ENCODE measurements at regions not wholly inside any gene's neighbourhood (a gene's known extent, or its start where the extent isn't known, plus 50 kb on each side); places are given as distances from the start of the nearest gene placed in this dataset.

DNA sequence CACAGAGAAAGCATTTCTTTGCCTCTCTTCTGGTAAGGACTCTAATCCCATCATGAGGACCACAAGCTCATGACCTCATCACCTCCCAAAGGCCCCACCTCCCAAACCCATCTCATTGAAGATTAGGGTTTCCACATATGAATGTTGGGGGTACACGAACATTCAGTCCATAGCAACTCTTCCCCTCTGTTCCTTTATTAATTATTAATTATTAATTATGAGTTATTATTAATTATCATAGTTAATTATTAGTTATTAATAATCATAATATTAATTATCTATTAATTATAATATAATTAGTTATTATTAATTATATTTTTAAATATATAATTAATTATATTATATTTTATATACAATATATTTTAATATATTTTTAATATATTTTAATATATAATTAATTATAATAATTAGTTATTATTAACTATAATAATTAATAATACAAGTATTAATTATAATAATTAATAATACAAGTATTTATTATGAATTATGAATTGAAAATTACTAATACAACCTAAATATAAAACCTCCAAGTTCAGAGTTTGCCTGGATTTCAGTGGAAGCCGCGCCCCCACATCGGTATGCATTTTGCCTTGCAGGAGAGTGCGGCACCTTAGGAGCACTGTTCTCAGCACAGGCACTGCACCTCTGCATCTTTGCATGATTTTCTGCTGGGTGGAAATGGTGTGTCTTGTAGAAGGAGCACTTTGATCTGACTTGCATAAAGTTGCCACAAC is 128.0 kb upstream of the FGF3 start (continued):
- TF ChIP-seq, protein P1, sequence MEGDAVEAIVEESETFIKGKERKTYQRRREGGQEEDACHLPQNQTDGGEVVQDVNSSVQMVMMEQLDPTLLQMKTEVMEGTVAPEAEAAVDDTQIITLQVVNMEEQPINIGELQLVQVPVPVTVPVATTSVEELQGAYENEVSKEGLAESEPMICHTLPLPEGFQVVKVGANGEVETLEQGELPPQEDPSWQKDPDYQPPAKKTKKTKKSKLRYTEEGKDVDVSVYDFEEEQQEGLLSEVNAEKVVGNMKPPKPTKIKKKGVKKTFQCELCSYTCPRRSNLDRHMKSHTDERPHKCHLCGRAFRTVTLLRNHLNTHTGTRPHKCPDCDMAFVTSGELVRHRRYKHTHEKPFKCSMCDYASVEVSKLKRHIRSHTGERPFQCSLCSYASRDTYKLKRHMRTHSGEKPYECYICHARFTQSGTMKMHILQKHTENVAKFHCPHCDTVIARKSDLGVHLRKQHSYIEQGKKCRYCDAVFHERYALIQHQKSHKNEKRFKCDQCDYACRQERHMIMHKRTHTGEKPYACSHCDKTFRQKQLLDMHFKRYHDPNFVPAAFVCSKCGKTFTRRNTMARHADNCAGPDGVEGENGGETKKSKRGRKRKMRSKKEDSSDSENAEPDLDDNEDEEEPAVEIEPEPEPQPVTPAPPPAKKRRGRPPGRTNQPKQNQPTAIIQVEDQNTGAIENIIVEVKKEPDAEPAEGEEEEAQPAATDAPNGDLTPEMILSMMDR (IDR thresholded peaks at IDR 0.05; ENCODE audit: control extremely low read depth in 1 of 3, insufficient read depth in 1 of 3, low read depth in 1 of 3, low read length in 3 of 3) = no peak
- TF ChIP-seq, protein P2, sequence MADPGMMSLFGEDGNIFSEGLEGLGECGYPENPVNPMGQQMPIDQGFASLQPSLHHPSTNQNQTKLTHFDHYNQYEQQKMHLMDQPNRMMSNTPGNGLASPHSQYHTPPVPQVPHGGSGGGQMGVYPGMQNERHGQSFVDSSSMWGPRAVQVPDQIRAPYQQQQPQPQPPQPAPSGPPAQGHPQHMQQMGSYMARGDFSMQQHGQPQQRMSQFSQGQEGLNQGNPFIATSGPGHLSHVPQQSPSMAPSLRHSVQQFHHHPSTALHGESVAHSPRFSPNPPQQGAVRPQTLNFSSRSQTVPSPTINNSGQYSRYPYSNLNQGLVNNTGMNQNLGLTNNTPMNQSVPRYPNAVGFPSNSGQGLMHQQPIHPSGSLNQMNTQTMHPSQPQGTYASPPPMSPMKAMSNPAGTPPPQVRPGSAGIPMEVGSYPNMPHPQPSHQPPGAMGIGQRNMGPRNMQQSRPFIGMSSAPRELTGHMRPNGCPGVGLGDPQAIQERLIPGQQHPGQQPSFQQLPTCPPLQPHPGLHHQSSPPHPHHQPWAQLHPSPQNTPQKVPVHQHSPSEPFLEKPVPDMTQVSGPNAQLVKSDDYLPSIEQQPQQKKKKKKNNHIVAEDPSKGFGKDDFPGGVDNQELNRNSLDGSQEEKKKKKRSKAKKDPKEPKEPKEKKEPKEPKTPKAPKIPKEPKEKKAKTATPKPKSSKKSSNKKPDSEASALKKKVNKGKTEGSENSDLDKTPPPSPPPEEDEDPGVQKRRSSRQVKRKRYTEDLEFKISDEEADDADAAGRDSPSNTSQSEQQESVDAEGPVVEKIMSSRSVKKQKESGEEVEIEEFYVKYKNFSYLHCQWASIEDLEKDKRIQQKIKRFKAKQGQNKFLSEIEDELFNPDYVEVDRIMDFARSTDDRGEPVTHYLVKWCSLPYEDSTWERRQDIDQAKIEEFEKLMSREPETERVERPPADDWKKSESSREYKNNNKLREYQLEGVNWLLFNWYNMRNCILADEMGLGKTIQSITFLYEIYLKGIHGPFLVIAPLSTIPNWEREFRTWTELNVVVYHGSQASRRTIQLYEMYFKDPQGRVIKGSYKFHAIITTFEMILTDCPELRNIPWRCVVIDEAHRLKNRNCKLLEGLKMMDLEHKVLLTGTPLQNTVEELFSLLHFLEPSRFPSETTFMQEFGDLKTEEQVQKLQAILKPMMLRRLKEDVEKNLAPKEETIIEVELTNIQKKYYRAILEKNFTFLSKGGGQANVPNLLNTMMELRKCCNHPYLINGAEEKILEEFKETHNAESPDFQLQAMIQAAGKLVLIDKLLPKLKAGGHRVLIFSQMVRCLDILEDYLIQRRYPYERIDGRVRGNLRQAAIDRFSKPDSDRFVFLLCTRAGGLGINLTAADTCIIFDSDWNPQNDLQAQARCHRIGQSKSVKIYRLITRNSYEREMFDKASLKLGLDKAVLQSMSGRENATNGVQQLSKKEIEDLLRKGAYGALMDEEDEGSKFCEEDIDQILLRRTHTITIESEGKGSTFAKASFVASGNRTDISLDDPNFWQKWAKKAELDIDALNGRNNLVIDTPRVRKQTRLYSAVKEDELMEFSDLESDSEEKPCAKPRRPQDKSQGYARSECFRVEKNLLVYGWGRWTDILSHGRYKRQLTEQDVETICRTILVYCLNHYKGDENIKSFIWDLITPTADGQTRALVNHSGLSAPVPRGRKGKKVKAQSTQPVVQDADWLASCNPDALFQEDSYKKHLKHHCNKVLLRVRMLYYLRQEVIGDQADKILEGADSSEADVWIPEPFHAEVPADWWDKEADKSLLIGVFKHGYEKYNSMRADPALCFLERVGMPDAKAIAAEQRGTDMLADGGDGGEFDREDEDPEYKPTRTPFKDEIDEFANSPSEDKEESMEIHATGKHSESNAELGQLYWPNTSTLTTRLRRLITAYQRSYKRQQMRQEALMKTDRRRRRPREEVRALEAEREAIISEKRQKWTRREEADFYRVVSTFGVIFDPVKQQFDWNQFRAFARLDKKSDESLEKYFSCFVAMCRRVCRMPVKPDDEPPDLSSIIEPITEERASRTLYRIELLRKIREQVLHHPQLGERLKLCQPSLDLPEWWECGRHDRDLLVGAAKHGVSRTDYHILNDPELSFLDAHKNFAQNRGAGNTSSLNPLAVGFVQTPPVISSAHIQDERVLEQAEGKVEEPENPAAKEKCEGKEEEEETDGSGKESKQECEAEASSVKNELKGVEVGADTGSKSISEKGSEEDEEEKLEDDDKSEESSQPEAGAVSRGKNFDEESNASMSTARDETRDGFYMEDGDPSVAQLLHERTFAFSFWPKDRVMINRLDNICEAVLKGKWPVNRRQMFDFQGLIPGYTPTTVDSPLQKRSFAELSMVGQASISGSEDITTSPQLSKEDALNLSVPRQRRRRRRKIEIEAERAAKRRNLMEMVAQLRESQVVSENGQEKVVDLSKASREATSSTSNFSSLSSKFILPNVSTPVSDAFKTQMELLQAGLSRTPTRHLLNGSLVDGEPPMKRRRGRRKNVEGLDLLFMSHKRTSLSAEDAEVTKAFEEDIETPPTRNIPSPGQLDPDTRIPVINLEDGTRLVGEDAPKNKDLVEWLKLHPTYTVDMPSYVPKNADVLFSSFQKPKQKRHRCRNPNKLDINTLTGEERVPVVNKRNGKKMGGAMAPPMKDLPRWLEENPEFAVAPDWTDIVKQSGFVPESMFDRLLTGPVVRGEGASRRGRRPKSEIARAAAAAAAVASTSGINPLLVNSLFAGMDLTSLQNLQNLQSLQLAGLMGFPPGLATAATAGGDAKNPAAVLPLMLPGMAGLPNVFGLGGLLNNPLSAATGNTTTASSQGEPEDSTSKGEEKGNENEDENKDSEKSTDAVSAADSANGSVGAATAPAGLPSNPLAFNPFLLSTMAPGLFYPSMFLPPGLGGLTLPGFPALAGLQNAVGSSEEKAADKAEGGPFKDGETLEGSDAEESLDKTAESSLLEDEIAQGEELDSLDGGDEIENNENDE (IDR thresholded peaks at IDR 0.05; ENCODE audit: insufficient replicate concordance, low read length) = no peak
- TF ChIP-seq SIN3A (conservative IDR thresholded peaks at IDR 0.05 in 1 of 2, IDR thresholded peaks at IDR 0.05 in 1 of 2; ENCODE audit: low read depth in 1 of 2, low read length in 2 of 2) (no peak), TBP (IDR thresholded peaks at IDR 0.05; ENCODE audit: low read depth, low read length) (no peak), ZNF274 (IDR thresholded peaks at IDR 0.05; ENCODE audit: borderline replicate concordance, extremely low read depth, low read length) (no peak)
